ENCODE measurements at regions not wholly inside any gene's neighbourhood (a gene's known extent, or its start where the extent isn't known, plus 50 kb on each side); places are given as distances from the start of the nearest gene placed in this dataset.

DNA sequence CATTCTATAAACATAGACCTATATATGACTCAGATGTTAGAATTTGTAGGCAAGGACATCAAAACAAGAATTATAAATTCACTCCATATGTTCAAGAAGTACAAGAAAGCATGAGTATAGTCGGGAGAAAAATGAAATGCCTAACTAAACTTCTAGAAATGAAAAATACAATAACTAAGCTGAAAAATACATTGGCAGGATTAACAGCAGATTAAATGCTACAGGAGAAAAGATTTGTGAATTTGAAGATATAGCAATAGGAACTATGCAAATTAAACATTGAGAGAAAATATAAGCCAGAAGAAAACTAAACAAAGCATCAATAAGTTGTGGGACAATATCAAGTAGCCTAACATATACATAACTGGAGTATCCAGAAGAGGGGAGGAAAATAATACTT, 55.3 kb upstream of the PRSS3 start:
- no peak overlapping the region for H2BK5ac ChIP-seq (ENCODE audit: low read depth, low read length, poor library complexity, severe bottlenecking)
- no peak overlapping the region for H2BK120ac ChIP-seq (ENCODE audit: low read depth, low read length)
- no peaks in the 10 kb centered on the region for H3K4me1 ChIP-seq (ENCODE audit: control insufficient read depth, insufficient read depth, low read length)
- DNase-seq: no peak
- no peak overlapping the region for H2AK9ac ChIP-seq (replicated peaks; ENCODE audit: low read depth, low read length, poor library complexity)
- no peak overlapping the region for H3K56ac ChIP-seq (ENCODE audit: extremely low read depth, insufficient read depth, low read length)
- no peak overlapping the region for H2BK15ac ChIP-seq (ENCODE audit: low read depth, low read length)
- no peak overlapping the region for H3K23ac ChIP-seq (ENCODE audit: low read depth, low read length)
- no peaks in the 10 kb centered on the region for H3K36me3 ChIP-seq (ENCODE audit: control insufficient read depth, insufficient read depth, low read length)
- H3K9ac ChIP-seq (ENCODE audit: low read depth, low read length): no peak overlapping the region
- intact Hi-C loops (cut with micrococcal nuclease): no loop called here
- H4K91ac ChIP-seq (ENCODE audit: insufficient read depth, low read depth, low read length): no peak overlapping the region
- no peak overlapping the region for H3K14ac ChIP-seq (replicated peaks; ENCODE audit: low read depth, low read length)
- no peak overlapping the region for H3K18ac ChIP-seq (ENCODE audit: low read depth, low read length)
- WGBS, 2 experiments (ENCODE audit: extremely low coverage in 2 of 2, insufficient read length in 1 of 2): no CpG with 5 or more reads among the region's 1 CpG
- dilution Hi-C loops (cut with HindIII; ENCODE audit: low sequenced_read_pairs, unreplicated experiment): no loop called here
- H2AFZ ChIP-seq (replicated peaks; ENCODE audit: low read length, poor library complexity): no peak overlapping the region
- CTCF ChIA-PET: no interaction called here
- POLR2A ChIA-PET (ENCODE audit: unreplicated experiment): no interaction called here
- in situ Hi-C loops (cut with MboI; ENCODE audit: low sequenced_read_pairs): no loop called here
- TF ChIP-seq ELK1 (IDR thresholded peaks at IDR 0.05; ENCODE audit: borderline replicate concordance, low read depth, low read length) (no peak), MAFK (IDR thresholded peaks at IDR 0.05; ENCODE audit: low read depth, low read length) (no peak), RCOR1 (IDR thresholded peaks at IDR 0.05; ENCODE audit: insufficient replicate concordance, low read length) (no peak), NFE2L2 (IDR thresholded peaks at IDR 0.05; ENCODE audit: low read depth, low read length) (no peak), BHLHE40 (IDR thresholded peaks at IDR 0.05; ENCODE audit: low read depth, low read length) (no peak), RAD21 (IDR thresholded peaks at IDR 0.05; ENCODE audit: low read length) (no peak), MXI1 (IDR thresholded peaks at IDR 0.05; ENCODE audit: borderline replicate concordance, low read depth, low read length) (no peak), POLR2A (IDR thresholded peaks at IDR 0.05; ENCODE audit: low read depth, low read length) (no peak)
- TF ChIP-seq, protein P1, sequence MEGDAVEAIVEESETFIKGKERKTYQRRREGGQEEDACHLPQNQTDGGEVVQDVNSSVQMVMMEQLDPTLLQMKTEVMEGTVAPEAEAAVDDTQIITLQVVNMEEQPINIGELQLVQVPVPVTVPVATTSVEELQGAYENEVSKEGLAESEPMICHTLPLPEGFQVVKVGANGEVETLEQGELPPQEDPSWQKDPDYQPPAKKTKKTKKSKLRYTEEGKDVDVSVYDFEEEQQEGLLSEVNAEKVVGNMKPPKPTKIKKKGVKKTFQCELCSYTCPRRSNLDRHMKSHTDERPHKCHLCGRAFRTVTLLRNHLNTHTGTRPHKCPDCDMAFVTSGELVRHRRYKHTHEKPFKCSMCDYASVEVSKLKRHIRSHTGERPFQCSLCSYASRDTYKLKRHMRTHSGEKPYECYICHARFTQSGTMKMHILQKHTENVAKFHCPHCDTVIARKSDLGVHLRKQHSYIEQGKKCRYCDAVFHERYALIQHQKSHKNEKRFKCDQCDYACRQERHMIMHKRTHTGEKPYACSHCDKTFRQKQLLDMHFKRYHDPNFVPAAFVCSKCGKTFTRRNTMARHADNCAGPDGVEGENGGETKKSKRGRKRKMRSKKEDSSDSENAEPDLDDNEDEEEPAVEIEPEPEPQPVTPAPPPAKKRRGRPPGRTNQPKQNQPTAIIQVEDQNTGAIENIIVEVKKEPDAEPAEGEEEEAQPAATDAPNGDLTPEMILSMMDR (conservative IDR thresholded peaks at IDR 0.05; ENCODE audit: low read depth, low read length): no peak
- TF ChIP-seq, protein P2, sequence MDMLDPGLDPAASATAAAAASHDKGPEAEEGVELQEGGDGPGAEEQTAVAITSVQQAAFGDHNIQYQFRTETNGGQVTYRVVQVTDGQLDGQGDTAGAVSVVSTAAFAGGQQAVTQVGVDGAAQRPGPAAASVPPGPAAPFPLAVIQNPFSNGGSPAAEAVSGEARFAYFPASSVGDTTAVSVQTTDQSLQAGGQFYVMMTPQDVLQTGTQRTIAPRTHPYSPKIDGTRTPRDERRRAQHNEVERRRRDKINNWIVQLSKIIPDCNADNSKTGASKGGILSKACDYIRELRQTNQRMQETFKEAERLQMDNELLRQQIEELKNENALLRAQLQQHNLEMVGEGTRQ (IDR thresholded peaks at IDR 0.05; ENCODE audit: low read depth, low read length): no peak
- no peak overlapping the region for H3K27ac ChIP-seq (ENCODE audit: insufficient read depth, low read length)
- no peak overlapping the region for H3K4ac ChIP-seq (ENCODE audit: low read depth, low read length)
- H3K4me3 ChIP-seq (ENCODE audit: insufficient read depth, low read depth, low read length): no peak overlapping the region
- H3K9me1 ChIP-seq (ENCODE audit: insufficient read depth, low read length): no peaks in the 10 kb centered on the region
- no peaks in the 10 kb centered on the region for H4K20me1 ChIP-seq (ENCODE audit: insufficient read depth, low read length)
- no peak overlapping the region for H3K4me2 ChIP-seq (ENCODE audit: low read depth, low read length)
- no peaks in the 10 kb centered on the region for H3K79me1 ChIP-seq (ENCODE audit: low read depth in 1 of 2, low read length in 2 of 2)
- H4K5ac ChIP-seq (ENCODE audit: low read depth, low read length): no peak overlapping the region
- no peak for ATAC-seq (ENCODE audit: low read depth)
- no TSS peak for BruUV-seq (replicated peaks)
- H3K9me3 ChIP-seq (ENCODE audit: control insufficient read depth, insufficient read depth, low read length): no peaks in the 10 kb centered on the region
- H3K27me3 ChIP-seq (ENCODE audit: control insufficient read depth, insufficient read depth, low read length): peaks cover 1% of the 10 kb centered on the region; the same call in 1 of the 2 replicates
- H2AK5ac ChIP-seq (ENCODE audit: low read depth, low read length): no peak overlapping the region
- no peak overlapping the region for H2BK20ac ChIP-seq (ENCODE audit: low read depth, low read length)
- no peak overlapping the region for H4K8ac ChIP-seq (ENCODE audit: low read depth in 2 of 2, low read length in 2 of 2)

Measured in IMR-90 (cell line).